HPDE6-E6E7 (cell line): ENCODE measurements at regions not wholly inside any gene's neighbourhood (a gene's known extent, or its start where the extent isn't known, plus 50 kb on each side); places are given as distances from the start of the nearest gene placed in this dataset.

ENCODE experiments used
- DNase-seq: peaks from one replicate; pipeline ENCODE4 v3.0.0; 2011; ENCODE audit warnings: missing footprints; ENCODE audit errors: extremely low spot score

DNA sequence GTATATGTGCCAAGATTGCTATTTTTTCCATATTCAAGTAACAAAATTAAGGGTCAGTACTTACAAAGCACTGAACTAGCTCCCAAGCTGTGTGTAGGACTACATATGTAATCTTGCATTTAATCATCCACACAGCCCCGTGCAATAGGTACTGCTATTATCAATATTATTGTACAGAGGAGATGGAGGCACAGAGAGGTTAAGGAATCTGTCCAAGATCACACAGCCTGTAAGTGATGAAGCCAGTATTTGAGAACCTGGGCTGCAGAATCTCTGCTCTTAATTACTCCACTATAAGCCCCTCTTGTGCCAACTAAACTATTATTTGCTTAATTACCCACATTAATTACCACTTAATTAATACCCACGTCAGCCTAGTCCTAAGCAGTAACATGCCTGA, 134.1 kb downstream of the KATNIP start:
- DNase-seq = no peak

DNA sequence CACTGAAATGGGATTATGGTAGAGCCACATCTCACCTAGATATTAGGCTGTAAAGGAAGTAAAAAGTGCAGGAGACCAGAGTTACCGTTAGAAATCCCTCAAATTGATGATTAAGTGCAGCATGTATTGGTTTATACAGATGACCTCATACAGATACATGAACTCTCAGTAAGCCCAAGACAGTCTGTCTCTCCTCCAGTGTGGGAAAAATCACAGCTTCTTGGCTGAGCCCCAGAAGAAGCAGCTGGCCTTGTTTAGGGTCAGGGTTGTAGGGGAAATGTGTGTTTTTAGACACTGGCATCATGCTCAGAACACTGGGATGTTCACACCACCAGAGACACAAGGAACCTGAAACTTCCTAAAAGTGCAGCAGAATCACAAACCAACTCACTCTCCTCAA, 135.9 kb downstream of the KATNIP start:
- DNase-seq = no peak

DNA sequence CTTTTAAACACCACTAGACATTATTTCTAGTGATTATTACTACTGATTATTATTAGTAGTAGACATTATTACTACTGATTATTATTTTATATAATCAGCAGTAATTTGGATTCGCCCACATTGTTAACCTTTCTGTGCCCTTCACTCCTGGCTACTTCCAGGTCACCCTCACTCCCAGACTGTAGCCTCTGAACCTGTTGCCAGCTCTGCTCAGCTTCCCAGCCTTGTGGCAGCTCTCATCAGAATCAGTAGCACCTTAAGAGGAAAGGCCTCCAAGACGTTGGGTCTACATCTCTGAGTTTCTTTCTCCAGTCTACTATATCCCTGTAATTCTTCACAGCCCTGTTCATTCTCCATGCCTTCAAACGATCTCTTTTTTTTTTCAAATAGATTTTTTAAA, 137.0 kb downstream of the KATNIP start:
- no peak for DNase-seq

DNA sequence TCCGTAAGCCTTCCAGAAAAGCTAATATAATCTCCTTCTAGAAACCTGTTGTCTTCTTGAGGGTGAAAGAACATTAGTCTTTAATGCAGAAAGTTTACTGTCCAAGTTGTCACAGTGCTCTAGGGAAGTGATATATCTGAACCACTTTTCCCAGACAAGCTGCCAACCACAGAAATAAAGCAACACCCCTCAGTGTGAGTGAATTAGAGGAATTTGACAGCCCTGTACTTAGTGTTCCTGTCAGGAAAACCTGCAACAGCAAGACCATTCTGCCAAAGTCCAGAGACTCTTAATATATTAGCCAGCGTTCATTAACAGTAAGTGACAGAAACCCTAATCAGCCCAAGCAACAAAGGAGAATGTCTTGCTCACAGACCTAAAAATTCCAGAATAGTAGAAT, 137.7 kb downstream of the KATNIP start:
- no peak for DNase-seq

DNA sequence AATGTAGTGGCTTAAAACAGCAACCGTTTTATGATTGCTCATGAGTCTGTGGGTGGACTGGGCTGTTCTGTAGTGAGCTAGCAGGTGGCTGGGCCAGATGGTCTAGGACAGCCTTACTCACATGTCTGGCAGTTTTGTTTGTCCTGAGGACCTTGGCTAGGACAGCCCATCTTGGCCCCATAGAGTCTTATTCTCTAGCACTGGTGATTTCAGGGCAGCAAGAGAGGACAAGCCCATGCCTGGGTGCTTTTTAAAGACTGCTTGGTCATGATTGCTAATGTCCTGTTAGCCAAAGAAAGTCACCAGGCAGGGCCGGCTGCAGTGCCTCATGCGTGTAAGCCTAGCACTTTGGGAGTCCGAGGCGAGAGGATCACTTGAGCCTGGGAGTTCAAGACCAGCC, 139.8 kb downstream of the KATNIP start:
- DNase-seq = no peak

DNA sequence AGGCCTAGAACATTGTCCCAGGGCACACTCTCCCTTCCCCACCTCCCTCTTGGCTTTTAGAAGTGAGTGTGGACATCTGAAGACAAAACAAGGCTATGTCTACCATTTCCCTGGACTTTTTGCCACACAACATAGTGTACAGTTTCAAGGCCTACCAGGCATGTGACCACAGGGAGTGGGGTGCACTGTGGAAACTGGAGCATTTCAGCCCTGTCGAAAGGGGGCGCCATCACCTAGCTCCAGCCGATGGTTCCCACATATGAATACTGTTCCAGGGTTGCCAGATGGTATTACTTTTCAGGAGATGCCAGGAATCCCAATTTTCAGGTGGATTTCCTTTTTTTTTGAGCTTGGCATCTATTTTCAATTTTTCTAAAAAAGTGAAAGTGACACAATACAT, 140.7 kb downstream of the KATNIP start:
- DNase-seq = peak; percentile 25

DNA sequence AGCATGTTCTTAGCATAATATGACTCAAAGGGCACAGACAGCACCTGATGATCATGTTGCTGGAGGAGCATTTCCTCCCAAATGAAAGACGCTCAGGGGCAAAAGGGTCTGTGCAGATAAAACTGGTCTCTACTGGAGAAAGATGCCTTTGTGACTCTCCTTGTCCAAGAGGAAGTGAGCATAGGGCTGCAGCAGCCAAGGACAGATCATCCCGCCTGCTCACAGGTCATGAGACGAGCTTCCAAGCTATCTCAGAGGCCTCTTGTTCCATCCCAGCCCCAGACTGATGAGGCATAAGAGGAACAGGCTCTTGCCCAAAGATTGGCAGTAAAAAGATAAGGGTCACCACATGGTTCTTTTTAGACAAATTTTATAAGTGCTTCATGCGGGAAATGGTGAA, 141.8 kb downstream of the KATNIP start:
- no peak for DNase-seq

DNA sequence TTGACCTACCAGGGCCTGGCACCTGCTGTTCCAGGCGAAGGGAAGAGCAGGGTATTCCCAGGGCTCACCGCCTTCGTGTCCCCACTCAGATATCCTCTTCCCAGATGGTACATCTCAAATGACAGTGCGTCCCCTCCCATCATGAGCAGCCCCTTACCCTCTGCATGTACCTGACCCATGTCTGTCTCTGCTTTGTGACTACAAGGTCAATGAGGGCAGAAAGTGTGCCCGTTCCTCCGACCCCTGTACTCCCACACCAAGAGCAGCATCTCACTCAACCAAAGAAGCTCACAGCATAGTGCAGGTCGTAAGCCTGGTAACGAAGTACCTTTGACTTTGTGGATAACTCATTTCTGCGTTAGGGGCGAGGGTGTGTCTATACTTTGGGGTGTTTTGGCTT, 142.6 kb downstream of the KATNIP start:
- DNase-seq = no peak

DNA sequence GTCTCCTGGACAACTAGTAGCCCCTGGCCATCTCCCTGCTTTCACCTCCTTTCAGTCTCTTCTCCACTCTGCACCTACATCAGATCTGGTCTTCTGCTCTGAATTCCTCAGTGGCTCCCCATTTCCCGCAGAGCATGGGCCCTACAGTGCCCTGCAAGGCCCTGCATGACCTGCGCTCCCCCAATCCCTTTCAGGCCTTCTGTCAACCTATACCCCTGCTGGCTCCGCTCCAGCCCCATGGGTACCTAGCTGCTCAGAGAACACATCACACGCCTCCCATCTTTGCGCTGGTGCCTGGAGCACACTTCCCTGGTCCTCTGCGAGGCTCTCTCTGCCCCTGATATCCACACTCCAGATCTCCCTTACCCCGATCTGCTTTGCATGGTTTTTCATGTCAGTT, 145.2 kb downstream of the KATNIP start:
- DNase-seq = no peak

DNA sequence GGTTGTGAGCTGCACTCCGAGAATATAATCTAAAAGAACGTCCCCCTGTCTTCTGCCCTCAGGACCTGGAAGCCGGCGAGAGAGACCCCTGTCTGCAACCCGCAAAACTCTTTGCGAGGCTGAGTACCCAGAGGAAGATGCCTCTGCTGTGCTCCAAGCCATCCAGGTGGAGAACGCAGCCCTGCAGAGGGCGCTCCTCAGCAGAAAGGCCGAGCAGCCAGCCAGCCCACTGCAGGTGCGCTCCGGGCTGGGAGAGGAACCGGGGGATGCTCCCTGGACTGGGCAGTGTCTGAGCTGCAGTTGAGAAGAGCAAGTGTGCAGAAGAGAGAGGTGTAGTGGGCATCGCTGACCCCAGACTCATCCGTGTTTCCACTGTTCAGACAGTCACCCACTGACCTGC, 148.3 kb downstream of the KATNIP start:
- no peak for DNase-seq

DNA sequence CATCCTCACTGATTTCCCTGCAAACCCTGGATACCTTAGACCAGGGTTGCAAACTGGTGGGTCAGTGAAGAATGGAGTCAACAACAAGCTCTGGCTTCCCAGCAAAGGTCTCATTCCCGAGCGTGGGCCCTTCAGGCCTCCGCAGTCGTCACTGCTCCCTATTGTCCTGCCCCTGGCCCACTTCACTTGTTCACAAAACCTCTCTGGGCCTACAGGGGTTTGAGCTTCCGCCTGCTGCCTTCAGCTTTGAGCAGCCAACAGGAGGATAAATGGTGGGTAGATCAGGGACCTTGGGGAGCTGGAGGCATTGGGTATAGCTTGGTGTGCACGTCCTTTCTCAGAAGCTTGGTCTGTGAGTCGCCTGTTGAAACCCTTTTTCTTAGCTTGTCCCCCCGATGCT, 148.8 kb downstream of the KATNIP start:
- no peak for DNase-seq

DNA sequence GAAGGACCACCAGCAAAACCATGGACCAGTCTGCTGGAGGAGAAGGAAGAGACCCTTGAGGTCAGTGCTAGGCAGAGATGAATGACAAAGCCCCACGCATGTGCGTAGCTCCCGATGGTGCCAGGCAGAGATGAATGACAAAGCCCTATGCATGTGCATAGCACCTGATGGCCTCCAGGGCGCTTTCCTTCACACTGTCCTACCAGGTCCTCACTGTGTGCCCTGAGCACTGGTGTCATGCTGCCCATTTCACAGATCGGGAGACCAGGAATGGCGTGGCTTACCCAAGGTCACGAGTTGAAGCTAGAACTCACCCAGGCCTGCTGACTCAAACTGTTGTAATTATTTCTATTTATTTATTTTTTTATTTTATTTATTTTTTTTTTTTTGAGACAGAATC, 149.6 kb downstream of the KATNIP start:
- no peak for DNase-seq

DNA sequence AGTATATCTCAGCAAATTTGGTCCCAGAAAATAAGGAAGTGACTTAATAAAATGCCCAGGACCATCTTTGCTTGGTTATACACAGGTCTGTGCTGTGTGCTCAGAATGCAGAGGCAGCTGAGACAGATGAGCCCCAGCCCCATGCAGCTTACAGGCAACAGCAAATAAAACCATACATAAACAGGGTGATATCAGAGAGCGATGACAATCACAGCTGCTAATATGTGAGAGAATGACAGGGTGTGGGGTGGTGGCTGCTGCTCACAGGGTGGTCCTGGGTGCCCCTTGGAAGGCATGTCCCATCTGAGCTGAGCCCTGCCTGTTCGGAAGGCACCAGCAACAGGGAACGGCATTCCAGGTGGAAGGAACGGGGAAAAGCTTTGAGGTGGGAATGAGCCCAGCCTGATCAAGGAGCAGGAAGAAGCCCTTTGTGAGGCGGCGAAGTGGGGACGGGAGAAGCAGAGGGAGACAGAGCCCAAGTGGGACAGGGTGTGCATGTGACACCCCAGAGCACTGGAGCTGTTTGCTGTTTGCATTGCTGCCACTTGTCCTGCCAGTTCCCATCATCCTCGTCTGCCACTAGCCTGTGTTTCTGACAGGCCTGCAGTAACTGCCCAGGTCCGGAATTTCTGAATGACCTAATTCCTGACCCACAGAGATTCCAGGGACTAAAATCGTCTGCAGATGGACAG, 150.5 kb downstream of the KATNIP start:
- DNase-seq = no peak

DNA sequence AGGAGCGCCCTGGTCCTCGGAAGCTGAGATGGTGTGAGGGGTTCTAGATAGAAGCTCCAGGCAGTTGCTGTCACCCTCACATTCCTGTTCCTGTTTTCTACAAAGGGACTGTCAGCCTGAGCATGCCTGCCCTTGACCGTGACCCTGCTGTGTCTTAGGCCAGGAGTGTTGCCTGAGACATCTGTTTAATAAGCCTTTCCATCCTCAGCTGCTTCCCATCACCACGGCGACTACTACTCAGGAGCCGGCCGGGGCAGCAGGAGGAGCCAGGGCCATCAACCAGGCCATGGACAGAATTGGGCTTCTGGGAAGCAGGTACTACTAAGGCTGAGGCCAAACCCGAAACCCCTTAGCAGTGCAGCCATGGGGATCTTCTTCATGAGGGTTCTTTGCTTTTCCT, 151.4 kb downstream of the KATNIP start:
- DNase-seq = no peak

DNA sequence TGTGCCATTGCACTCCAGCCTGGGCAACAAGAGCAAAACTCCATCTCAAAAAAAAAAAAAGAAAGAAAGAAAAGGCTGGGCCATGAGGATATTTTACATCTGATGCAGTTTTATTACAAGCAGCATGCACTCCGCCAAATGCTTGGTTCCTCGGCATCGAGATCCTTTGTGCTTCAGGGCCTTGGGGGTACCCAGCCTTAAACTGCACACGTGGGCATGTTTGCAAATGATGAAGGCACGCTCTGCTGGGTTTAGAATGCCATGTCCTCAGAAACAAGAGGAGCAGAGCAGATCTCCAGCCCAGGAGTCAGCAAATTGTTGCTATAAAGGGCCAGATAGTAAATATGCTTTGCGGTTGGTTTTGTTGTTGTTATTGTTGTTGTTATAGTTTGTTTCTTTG, 153.2 kb downstream of the KATNIP start:
- DNase-seq = no peak

DNA sequence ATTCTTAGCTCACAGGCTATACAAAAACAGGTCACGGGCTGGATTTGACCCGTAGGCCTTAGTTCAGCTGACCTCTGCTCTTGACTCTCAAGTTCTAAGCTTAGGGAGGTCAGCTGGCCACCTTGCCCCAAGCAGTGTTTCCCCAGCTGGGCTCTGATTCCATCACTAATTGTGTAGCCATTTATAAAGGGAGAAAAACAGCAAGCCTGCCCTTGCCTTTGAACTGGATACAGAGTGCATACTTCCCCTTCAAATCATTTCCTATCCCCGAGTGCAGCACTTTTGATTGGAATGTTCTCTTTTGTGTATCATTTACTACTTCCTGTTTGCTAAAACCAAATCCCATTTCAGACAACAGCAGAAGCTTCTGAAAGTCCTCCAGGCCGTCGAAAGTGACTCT, 153.6 kb downstream of the KATNIP start:
- DNase-seq = no peak

DNA sequence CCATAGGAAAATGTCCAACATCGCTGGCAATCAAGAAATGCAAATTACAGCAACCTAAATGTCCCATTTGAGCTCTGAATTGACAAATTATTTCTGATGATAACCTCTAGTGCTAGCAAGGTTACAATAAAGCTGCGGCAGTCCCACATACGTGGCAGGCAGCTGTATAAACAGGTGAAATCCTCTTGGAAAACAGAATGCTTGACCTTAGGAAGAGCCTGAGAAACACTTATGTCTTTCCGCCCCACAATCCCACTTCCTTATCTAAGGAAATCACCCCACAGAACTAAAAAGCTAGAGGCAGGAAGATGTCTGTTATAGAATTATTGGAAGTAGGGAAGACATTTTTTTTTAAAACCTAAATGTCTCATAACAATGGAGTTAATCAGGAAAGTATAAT, 154.3 kb downstream of the KATNIP start:
- no peak for DNase-seq

DNA sequence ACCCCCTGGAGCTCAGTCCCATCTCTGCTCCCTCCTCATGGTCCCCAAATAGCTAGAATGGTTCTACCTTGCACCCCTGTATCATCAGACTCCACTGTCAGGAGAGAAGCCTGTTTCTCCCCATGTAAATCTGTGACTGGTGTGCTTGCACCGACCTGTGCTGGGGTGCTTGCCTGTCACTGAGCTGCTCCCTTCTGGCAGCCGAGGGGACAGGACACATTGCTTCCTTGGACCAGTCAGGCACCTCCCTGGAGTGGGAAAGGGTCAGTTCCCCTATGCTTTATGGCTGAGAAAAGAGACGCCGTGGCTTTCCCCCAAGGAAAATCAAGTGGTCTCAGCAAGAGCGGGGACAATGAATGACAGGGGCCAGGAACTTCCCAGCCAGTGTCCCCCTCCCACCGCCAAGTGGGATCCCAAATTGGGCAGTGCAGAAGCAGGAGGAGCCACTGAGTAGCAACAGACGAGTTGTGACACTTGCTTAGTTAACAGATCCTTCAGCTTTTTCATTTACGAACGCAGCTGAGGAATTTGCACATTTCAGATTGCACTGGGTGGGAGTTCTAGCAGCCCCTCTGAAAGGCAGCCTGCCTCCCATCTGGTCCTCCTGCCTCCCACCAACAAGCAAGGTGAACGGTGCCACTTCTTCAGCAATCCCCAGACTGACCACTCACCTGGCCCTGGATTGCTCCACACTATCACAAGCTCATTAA, 156.4 kb downstream of the KATNIP start:
- no peak for DNase-seq

DNA sequence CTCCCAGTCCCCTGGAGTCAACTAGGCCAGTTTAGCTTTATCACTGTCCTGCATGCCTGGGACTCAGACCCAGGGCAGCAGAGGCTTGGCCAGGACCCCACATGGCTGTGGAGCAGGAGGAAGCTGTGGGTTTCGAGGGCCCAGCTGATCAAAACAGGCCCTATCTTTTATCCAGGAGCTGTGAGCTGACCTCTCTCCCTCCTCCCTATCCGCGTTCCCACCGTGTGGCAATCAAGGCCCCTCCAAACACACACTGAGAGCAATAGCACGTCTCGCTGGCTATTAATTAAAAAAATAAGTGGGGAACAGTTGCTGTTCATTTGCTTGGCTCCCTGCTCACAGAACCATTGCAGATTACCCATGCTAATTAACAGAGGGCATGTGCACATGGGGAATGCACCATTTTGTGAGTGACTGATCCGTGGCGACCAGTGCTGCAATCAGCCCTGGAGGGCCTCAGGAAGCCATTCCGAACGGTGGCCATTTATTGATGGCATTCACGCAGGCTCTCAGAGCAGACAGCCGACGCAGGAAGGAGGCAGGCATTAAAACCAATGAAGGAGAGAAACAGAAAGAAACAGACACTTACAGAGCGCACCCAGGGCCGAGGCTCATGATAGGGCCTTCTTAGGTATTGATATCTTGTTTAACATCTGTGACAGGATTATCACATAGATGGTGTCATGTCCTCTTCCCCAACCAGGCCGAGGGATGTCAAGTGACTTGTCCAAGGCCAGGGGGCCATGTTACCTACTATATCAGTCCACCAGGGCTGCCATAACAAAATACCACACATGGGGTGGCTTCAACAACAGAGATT, 157.1 kb downstream of the KATNIP start:
- no peak for DNase-seq

DNA sequence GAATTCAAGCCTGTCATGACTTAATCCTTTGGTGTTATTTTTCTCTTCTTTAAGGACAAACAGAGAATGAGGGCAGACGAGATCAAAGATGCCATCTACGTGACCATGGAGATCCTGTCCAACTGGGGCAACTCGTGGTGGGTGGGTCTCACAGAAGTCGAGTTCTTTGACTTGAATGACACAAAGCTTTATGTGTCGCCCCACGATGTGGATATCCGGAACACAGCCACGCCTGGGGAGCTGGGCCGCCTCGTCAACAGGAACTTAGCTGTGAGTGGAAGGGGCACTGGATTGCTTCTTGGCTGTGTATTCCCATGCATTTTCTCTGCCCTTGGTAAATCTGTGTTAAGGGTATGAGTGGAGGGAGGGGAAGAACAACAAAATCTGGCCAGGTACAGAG, 158.7 kb downstream of the KATNIP start:
- no peak for DNase-seq

DNA sequence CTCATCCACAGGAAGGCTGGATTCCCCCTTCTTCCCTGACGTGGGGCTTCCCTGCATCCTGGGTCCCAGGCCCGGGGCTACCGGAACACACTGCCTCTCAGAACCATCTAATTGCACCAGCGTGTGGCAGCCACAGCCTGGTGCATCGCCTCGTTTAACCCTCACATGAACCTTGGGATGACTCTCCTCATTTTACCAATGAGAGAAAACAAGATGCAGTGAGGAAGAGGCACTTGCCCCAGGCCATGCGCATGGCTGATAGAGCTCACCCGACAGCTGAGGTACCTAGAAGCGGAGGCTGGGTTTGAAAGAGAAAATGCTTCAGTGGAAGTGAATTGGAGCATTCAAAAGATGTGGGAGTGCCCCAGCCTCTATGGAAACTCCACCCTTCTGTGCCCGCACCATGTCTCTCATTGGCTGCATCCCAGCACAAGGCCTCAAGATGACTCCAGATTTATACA, 162.3 kb downstream of the KATNIP start:
- DNase-seq = no peak

DNA sequence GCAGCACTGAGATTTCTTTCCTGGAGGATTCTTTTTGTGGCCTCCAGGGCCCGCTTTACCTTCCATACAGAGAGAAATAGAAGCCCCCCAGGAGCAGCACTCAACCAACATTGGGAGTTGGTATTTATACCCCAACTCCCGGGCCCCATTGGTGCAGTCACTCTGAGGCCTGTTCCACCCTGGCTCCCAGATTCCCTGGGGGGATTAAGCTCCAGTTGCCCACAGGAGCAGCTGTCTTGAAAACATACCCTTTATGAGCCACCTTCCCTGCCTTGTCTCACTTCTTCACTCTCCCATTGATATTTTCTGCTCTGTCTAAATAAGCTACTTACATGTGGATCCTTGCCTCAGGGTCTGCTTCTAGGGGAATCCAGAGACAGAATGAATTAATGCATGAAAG, 167.8 kb downstream of the KATNIP start:
- DNase-seq = no peak
